Endothelial cell of umbilical vein (primary cell): ENCODE measurements at regions not wholly inside any gene's neighbourhood (a gene's known extent, or its start where the extent isn't known, plus 50 kb on each side); places are given as distances from the start of the nearest gene placed in this dataset.

Source experiments
- BruUV-seq: library from RNA; stranded (reverse); fragments of 400-500 nt; replicated peaks from 2 replicates; lab custom pipeline; 2021; lab: Mats Ljungman, UMichigan
- CTCF ChIA-PET: fragments of 300-600, 350-600 bp; sonication (Branson Sonifier 250); formaldehyde crosslinking; loops from one replicate; lab custom pipeline; 2021; ENCODE audit warnings: antibody characterized with exemption, inconsistent platforms; lab: Charles Lee
- POLR2A ChIA-PET: fragments of 300-600, 350-600 bp; sonication (Branson Sonifier 250); formaldehyde crosslinking; loops from one replicate; lab custom pipeline; 2021; ENCODE audit warnings: antibody characterized with exemption, inconsistent platforms; lab: Charles Lee
- DNase-seq: peaks from one replicate; pipeline ENCODE4 v3.0.0-alpha.2; 2011; ENCODE audit warnings: low read depth, low spot score
- FAIRE-seq: peaks from 2 replicates; lab custom pipeline; 2011; peaks lifted over from hg19 to GRCh38; lab: Jason Lieb, UNC
- H2AFZ ChIP-seq: 2 replicates; pipeline ENCODE4 v1.6.0; 2012; ENCODE audit warnings: low read depth, low read length, control low read depth, inconsistent platforms
- H3K27ac ChIP-seq: 2 replicates; pipeline ENCODE4 v1.5.1; 2011; ENCODE audit warnings: low read depth, mild to moderate bottlenecking, control low read depth, low read length, moderate library complexity; ENCODE audit not compliant: insufficient read depth
- H3K27me3 ChIP-seq, 2 experiments: 2 replicates each; pipeline versions ENCODE4 v1.6.0 to v1.6.1; 2011; ENCODE audit warnings: low read length in 2 of 2, mixed read lengths in 1 of 2; ENCODE audit not compliant: control insufficient read depth in 2 of 2, insufficient read depth in 2 of 2
- H3K36me3 ChIP-seq, 2 experiments: 2 replicates in 1 of 2; 3 replicates in 1 of 2; pipeline ENCODE4 v1.5.1; 2011; ENCODE audit warnings: low read length in 2 of 2, mild to moderate bottlenecking in 1 of 2, moderate library complexity in 1 of 2; ENCODE audit not compliant: control insufficient read depth in 2 of 2, insufficient read depth in 2 of 2; ENCODE audit errors: extremely low read depth in 1 of 2
- H3K4me1 ChIP-seq: 3 replicates; pipeline ENCODE4 v1.5.1; 2011; ENCODE audit warnings: mild to moderate bottlenecking, low read length; ENCODE audit not compliant: control insufficient read depth, insufficient read depth; ENCODE audit errors: extremely low read depth
- H3K4me2 ChIP-seq: 2 replicates; pipeline ENCODE4 v1.6.1; 2011; ENCODE audit warnings: low read length, control low read depth, mixed read lengths; ENCODE audit not compliant: insufficient read depth
- H3K4me3 ChIP-seq, 3 experiments: fragments of 200-600 bp in 1 of 3; sonication (generic), shearing (Covaris generic) in 1 of 3; replicated peaks in 1 of 3; 2 replicates each; pipeline ENCODE4 v1.5.1; 2011 to 2016; ENCODE audit warnings: control low read depth in 3 of 3, low read length in 3 of 3, mild to moderate bottlenecking in 2 of 3, inconsistent platforms in 1 of 3, low read depth in 1 of 3, moderate library complexity in 1 of 3; ENCODE audit not compliant: insufficient read depth in 1 of 3
- H3K79me2 ChIP-seq: 2 replicates; pipeline ENCODE4 v1.6.0; 2012; ENCODE audit warnings: low read length, inconsistent platforms; ENCODE audit not compliant: control insufficient read depth, insufficient read depth
- H3K9ac ChIP-seq: replicated peaks from 2 replicates; pipeline ENCODE3; 2011; ENCODE audit warnings: low read length, control low read depth; ENCODE audit not compliant: insufficient read depth; ENCODE audit errors: extremely low read depth
- H3K9me1 ChIP-seq: replicated peaks from 3 replicates; pipeline ENCODE4 v1.6.0; 2011; ENCODE audit warnings: mild to moderate bottlenecking, low read length; ENCODE audit not compliant: control insufficient read depth, insufficient read depth; ENCODE audit errors: extremely low read depth
- H3K9me3 ChIP-seq: replicated peaks from 2 replicates; pipeline ENCODE4 v1.5.1; 2012; ENCODE audit warnings: low read length, inconsistent platforms; ENCODE audit not compliant: control insufficient read depth, insufficient read depth
- H4K20me1 ChIP-seq: replicated peaks from 2 replicates; pipeline ENCODE3; 2011; ENCODE audit warnings: mild to moderate bottlenecking, low read length; ENCODE audit not compliant: control insufficient read depth, insufficient read depth; ENCODE audit errors: extremely low read depth
- EZH2 ChIP-seq: IDR thresholded peaks from 2 replicates; pipeline ENCODE4 v1.6.1; 2012; ENCODE audit warnings: borderline replicate concordance, low read depth, mild to moderate bottlenecking, moderate library complexity, low read length, inconsistent platforms; ENCODE audit not compliant: severe bottlenecking
- FOS ChIP-seq: IDR thresholded peaks from 2 replicates; pipeline ENCODE4 v1.6.1; 2011; ENCODE audit warnings: mild to moderate bottlenecking, low read length, moderate library complexity, borderline replicate concordance; ENCODE audit not compliant: insufficient read depth
- GATA2 ChIP-seq: IDR thresholded peaks from 2 replicates; pipeline ENCODE4 v1.7.0; 2011; ENCODE audit warnings: low read depth, mild to moderate bottlenecking, moderate library complexity, mixed read lengths, low read length; ENCODE audit not compliant: insufficient read length, insufficient read depth
- JUN ChIP-seq: IDR thresholded peaks from 2 replicates; pipeline ENCODE4 v1.6.1; 2011; ENCODE audit warnings: borderline replicate concordance, low read depth; ENCODE audit not compliant: insufficient read length, insufficient read depth
- MYC ChIP-seq: IDR thresholded peaks from one replicate; pipeline ENCODE4 v1.6.1; 2011; ENCODE audit warnings: mild to moderate bottlenecking, low read depth, low read length
- POLR2A ChIP-seq: IDR thresholded peaks from 2 replicates; pipeline ENCODE4 v1.6.1; 2012; ENCODE audit warnings: low read depth, mild to moderate bottlenecking, control low read depth, low read length
- POLR2AphosphoS5 ChIP-seq: IDR thresholded peaks from 2 replicates; pipeline ENCODE4 v1.6.1; 2012; ENCODE audit warnings: low read depth, mild to moderate bottlenecking, control low read depth, low read length, moderate library complexity; ENCODE audit not compliant: insufficient read depth
- dilution Hi-C: fragments of 300-500 bp; cut with MboI; formaldehyde crosslinking; loops from one replicate; pipeline ENCODE4 v1.15.0; 2019; ENCODE audit warnings: low sequenced_read_pairs; ENCODE audit not compliant: extremely low pct_ligation_motif_present
- intact Hi-C: fragments of 100-400 bp; cut with micrococcal nuclease; formaldehyde crosslinking; loops from one replicate; pipeline ENCODE4 v1.10.0; 2022
- TF ChIP-seq, protein P1 (sequence below), 2 donors: IDR thresholded peaks; 1 replicate in 1 of 2; 2 replicates in 1 of 2; pipeline ENCODE4 v1.5.1; 2011; ENCODE audit warnings: low read length in 2 of 2, mild to moderate bottlenecking in 2 of 2, moderate library complexity in 2 of 2, control low read depth in 1 of 2, inconsistent platforms in 1 of 2, low read depth in 1 of 2; ENCODE audit not compliant: insufficient read depth in 1 of 2; ENCODE audit errors: extremely low read depth in 1 of 2
- TF ChIP-seq, protein P2 (sequence below): IDR thresholded peaks from 2 replicates; pipeline ENCODE4 v1.6.1; 2011; ENCODE audit not compliant: insufficient read depth, insufficient read length

DNA sequence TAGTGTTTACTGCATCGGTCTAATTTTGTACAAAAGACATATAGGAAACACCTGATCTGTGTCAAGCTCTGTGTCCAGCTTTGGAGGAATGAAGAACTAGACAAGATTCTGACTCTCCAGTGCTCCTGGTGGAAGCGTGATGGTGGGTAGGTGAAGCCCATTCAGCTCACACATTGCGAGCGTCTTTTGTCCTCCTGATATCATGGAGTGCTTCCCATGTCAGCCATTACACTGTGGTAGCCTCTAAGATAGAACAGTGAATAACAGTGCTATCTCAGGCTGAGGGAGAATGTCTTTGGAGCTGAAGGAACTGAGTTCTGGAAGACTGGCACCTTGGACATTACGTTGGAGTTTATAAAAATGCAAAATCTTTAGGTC lies 350.2 kb downstream of the CYRIA start:
- Histone ChIP-seq H3K9me3 (peaks cover 4% of the 10 kb centered on the region), H3K27ac (no peak overlapping the region), H3K79me2 (no peaks in the 10 kb centered on the region), H3K27me3 (no peaks in the 10 kb centered on the region), H2AFZ (no peak overlapping the region), H4K20me1 (no peaks in the 10 kb centered on the region), H3K9ac (no peak overlapping the region), H3K9me1 (no peaks in the 10 kb centered on the region), H3K4me3 (no peak overlapping the region), H3K4me2 (no peak overlapping the region), H3K4me1 (no peaks in the 10 kb centered on the region), H3K36me3 (no peaks in the 10 kb centered on the region)
- TF ChIP-seq FOS (no peak), POLR2A (no peak), GATA2 (no peak), MYC (no peak), POLR2AphosphoS5 (no peak), EZH2 (no peak), JUN (no peak)
- TF ChIP-seq, protein P1, sequence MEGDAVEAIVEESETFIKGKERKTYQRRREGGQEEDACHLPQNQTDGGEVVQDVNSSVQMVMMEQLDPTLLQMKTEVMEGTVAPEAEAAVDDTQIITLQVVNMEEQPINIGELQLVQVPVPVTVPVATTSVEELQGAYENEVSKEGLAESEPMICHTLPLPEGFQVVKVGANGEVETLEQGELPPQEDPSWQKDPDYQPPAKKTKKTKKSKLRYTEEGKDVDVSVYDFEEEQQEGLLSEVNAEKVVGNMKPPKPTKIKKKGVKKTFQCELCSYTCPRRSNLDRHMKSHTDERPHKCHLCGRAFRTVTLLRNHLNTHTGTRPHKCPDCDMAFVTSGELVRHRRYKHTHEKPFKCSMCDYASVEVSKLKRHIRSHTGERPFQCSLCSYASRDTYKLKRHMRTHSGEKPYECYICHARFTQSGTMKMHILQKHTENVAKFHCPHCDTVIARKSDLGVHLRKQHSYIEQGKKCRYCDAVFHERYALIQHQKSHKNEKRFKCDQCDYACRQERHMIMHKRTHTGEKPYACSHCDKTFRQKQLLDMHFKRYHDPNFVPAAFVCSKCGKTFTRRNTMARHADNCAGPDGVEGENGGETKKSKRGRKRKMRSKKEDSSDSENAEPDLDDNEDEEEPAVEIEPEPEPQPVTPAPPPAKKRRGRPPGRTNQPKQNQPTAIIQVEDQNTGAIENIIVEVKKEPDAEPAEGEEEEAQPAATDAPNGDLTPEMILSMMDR (IDR thresholded peaks at IDR 0.05; ENCODE audit: extremely low read depth in 1 of 2, insufficient read depth in 1 of 2, low read depth in 1 of 2, low read length in 2 of 2): no peak
- TF ChIP-seq, protein P2, sequence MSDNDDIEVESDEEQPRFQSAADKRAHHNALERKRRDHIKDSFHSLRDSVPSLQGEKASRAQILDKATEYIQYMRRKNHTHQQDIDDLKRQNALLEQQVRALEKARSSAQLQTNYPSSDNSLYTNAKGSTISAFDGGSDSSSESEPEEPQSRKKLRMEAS: no peak
- DNase-seq (no peak), FAIRE-seq (no peak)
- dilution Hi-C loops (no loop called here), intact Hi-C loops (no loop called here)
- ChIA-PET POLR2A (no interaction called here), CTCF (interaction anchor here (0.6 kb wide), 1 partner anchor 15 kb away, joined by 3 read pairs; no protein-coding TSS in a partner anchor)
- no TSS peak for BruUV-seq
